HG03280 (cell line): ENCODE measurements at regions not wholly inside any gene's neighbourhood (a gene's known extent, or its start where the extent isn't known, plus 50 kb on each side); places are given as distances from the start of the nearest gene placed in this dataset.

Source experiments
- ATAC-seq: cut with Tn5 transposase; IDR thresholded peaks from one replicate; pipeline ENCODE4 v1.9.1; 2021; ENCODE audit warnings: mild to moderate bottlenecking, moderate library complexity; ENCODE audit not compliant: unreplicated experiment

DNA sequence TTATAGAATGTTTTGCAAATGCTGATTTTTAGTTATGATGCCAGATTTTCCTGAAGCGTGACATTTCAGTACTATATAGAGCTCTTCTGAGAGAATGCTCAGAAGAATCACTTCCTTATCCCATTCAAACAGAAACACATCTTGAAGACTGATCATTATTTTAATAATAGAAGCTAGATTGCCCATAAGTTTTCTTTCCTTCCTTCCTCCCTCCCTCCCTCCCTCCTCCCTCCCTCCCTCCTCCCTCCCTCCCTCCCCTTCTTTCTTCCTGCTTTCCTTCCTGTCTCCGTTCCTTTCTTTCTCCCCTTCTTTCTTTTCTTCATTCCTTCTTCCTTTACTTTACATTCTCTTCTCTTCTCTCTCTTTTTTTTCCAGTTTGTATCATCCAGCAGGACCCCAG lies 767.4 kb downstream of the IRX1 start:
- ATAC-seq, result no peak

DNA sequence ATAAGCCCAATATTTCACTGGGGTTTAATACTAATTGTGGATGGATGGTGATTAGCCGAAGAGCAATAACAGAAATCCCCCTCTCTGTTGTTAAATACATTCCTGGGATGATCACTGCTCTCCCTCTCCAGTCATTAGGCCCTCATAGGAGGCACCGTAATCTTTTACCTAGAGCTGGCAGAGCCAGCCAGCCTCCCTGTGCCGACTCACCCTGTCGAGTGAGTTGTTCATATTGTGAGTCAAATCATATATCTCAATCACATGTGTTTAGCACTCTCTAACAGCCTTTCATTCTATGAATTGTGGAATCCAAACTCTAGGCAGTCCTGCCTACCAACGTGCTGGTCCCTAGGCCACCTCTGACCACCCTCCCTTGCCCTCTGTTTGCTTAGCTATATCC lies 771.0 kb downstream of the IRX1 start:
- ATAC-seq, result no peak

DNA sequence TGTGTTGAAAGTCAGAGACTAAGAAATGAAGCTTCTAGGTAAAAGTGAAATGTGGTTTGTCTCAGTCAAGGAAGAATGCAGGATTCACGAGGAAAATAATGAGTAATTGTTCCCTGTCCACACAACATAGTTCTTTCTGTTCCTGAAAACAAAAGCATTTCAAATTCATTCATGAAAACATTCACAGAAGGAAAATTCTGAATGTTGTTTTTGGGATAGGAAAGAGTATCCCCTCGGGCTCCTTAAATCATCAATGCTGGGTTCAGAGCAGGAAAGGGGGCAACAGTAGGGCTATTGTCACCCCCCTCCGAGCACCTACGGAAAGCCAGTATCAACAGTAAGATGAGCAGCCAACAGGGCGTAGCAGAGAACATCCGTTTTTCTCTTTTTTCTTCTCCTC lies 769.9 kb upstream of the ADAMTS16 start:
- no peak for ATAC-seq

DNA sequence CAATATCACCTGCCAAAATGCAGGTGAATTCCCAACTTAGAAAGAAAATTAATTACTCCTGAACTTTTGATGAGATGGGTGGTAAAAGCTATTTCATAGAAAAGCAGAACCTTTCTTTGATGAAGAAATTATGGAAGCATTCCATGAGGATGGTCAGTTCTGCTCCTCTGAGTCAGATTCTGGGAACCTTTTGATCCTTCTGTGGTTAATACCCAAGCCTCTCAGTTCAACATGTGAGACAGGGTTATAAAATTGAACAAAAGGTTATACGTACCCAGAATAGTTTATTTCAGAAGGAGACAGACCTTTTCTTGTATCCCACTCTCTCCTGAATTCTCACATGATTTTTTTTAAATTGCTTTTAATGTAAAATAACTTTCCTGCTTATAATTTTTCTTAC lies 767.6 kb upstream of the ADAMTS16 start:
- ATAC-seq, result no peak

DNA sequence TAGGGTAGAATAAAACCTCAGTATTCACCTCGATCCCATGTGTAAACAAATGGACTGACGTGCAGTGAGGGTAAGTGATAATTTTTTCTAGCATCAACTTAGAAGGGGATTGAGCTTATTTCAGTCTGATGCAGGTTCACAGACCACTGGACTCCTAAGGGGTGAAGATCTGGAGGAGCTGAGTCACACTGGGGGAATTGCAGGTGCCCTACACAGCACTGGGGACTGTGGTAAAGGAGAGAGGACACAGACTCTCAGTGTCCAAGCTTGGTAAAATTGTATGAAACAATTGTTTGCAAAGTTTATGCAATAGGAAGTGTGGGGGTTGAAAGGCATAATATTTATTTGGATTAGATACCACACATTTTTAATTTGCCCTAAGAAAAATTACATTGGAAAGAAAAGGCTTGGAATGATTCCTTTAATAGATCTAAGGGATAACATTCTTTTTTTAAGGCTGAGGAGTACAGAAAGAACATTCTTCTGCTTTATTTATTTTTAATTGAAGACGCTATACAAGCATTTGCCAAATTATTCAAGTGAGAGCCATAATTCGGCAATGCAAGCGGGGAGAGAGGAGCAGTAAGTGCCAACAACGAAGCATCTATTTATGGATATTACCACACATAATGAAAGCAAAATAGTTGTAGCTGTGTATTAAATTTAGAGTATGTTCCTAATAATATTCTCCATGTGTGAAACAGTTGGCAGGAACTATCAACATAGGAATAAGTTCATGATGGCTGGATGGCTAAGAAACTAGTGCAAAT lies 766.9 kb upstream of the ADAMTS16 start:
- ATAC-seq, result no peak

GRCh38 chr5:4374866-4375265 lies 765.3 kb upstream of the ADAMTS16 start:
- no peak for ATAC-seq

GRCh38 chr5:4375640-4376039 lies 764.5 kb upstream of the ADAMTS16 start:
- ATAC-seq, result no peak

DNA sequence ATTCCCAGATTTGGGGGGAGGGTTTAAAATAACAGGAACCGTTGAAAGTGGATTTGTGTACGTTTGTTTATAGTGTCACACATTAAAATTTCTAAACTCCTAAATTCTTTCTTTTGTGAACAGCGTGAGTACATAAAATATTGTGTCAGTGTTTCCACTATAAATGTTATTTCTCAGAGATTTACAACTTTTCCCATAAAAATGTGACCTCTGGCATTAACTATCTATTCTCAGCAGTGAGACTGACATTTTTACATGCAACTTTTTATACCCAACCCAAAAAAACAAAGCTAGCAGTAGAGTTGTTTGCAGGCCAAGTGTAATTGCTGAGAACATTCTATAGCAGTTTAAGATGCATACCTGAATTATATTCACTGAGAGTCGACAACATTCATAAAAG lies 757.0 kb upstream of the ADAMTS16 start:
- ATAC-seq, result no peak

GRCh38 chr5:4383518-4384198 lies 756.5 kb upstream of the ADAMTS16 start:
- ATAC-seq, result no peak

DNA sequence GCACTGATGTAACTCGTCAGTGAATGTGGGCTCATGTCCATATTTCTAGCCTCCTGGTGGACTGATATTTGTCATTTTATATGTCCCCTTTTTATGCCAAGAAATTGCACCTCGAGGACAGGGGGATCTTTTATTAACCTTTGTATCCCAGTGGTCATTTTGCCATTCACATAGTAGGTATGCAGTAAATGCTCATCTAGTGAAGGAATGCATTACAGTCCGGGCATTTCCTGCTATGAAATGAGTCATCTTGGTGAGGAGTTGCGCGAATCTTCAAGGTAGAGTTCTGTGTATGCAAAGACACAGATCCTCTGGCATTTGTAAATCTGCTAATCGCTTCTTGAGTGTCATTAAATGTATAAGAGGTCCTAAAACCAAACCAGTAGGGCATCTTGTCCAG lies 755.5 kb upstream of the ADAMTS16 start:
- ATAC-seq, result no peak

DNA sequence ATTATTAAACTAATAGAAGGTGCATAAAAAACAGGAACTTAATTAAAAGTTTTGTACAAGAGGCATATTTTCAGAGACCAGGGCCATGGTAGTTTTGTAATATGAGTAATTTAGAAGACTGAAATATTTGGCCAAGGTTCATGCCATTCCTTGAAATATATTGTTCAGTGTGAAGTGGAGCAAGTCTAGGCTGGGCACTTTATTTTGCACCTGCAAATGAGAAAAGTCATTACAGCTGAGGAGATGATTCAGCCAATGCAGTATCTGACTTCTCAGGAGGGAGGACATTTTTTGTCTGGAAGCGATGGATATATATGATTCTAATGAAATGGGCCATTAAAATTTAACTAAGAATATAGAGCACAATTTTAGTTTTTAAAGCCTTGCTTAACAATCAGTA lies 754.0 kb upstream of the ADAMTS16 start:
- ATAC-seq, result no peak

DNA sequence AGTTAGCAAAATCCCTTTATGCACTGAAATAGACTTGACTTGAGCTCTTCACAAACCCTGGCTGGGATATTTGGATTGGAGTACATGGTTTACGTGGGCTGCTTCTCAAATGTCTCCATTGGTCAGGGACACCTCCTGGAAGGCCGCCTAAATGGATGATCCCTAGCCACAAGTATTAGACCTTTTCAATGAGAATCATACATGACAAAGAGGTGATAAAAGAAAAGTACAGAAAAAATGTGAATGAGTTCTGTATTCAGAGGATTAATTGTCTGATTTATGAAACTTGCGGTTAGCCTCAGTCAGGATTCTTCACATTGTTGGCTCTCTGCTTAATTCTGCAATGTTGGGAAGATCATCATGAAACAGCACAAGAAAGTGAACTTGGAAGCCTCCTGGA lies 752.8 kb upstream of the ADAMTS16 start:
- ATAC-seq, result no peak

GRCh38 chr5:4395752-4396151 lies 744.4 kb upstream of the ADAMTS16 start:
- ATAC-seq, result no peak

GRCh38 chr5:4405614-4406219 lies 734.4 kb upstream of the ADAMTS16 start:
- no peak for ATAC-seq

- no peak for ATAC-seq
These were observed 730.0 kb upstream of the ADAMTS16 start for GRCh38 chr5:4410151-4410550.

GRCh38 chr5:4411664-4412063 lies 728.5 kb upstream of the ADAMTS16 start:
- ATAC-seq, result no peak

DNA sequence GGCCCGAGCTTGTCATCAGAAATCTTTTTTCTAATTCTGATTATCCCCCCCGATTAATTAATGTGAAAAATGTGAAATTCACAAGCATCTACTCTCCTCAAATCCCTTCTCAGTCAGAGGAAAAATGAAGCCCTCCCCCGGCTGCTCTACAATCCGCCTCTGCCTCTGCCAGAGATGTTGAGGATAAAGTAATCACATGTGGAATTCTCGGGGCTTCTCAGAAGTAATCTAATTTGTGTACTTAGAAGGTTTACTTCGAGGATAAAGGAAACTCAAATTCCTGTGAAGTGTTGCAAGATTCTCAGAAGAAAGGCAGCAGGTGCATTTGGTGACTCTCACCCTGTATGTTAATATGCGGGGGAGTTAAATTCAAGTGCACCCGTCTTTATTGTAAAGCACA lies 726.1 kb upstream of the ADAMTS16 start:
- ATAC-seq, result no peak

DNA sequence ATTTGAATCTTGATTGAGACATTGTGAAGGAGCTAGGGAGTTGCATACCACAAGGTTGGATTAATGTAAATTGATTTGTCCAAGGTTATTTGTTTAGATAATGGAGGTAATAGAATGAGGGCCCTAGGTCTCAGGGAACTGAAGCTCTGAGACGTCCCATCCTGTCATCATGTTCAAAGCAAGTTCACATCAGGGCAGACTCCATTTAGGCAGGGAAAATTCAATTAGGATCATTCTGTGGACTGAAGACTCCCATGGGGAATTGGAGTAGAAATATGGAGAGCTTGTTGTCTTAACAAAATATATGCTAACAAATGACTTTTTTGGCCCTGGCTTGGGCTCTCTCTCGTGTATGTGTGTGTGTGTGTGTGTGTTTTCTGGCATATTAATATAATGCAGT lies 722.0 kb upstream of the ADAMTS16 start:
- ATAC-seq, result no peak

DNA sequence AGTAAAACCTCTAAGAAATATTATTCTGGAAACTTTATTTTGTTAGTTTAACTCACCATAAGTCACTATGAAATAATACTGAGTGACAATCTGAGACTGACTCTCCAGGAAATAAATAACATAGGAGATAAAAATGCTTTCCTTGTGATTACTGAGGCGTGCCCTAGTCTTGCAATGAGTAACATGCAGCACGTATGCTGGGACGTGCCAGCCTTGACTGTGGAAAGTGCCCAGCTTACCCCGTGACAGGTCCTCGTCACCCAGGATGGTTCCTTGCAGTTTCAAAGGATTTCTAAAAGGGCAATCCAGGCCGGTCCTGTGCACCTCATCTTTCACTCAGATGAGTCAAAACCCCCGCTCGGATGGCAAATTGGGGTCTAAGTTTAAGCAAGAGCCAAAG lies 720.8 kb upstream of the ADAMTS16 start:
- ATAC-seq, result no peak

DNA sequence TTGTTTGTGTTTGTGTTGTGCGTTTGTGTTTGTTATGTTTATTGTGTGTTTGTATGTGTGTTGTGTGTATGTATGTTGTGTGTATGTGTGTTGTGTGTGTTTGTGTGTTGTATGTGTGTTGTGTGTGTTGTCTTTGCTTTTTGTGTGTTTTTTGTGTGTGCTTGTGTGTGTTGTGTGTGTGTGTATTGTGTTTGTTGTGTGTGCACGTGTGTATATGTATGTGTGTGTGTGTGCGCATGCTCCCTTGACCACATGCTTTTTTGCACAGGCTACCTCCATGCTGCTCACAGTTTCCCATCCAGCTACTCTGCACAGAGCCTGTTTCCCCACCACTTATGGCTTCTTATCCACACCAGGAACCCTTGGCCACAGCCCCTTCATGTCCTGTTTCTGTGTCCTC lies 720.0 kb upstream of the ADAMTS16 start:
- no peak for ATAC-seq

GRCh38 chr5:4420681-4421080 lies 719.4 kb upstream of the ADAMTS16 start:
- no peak for ATAC-seq

GRCh38 chr5:4422247-4422646 lies 717.9 kb upstream of the ADAMTS16 start:
- no peak for ATAC-seq
